ENCODE measurements at regions not wholly inside any gene's neighbourhood (a gene's known extent, or its start where the extent isn't known, plus 50 kb on each side); places are given as distances from the start of the nearest gene placed in this dataset.
"Not testable (repeated sequence)": the region's sequence is repeated elsewhere in the genome, so short reads cannot be mapped to it uniquely, and the experiment has no call there.

DNA sequence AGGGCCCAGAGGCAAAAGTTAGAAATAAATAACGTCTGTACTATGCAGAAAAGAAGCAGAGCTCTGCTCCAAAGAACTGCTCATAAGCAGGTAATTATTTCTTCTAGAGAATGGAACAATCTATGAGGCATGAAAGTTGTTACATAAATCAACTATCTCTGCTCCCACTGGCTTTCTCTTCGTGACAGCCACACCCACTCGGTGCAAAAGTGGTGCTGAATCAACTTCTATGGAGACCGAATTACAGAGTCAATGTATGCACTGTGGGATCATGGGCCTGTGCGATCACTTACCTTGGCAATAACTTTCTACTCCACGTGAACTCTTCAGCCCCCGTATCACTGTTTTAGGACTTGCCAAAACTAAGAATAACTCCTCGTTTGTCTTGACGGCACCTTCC lies 99.4 kb upstream of the ATXN3L start:
- DNase-seq: no peak

DNA sequence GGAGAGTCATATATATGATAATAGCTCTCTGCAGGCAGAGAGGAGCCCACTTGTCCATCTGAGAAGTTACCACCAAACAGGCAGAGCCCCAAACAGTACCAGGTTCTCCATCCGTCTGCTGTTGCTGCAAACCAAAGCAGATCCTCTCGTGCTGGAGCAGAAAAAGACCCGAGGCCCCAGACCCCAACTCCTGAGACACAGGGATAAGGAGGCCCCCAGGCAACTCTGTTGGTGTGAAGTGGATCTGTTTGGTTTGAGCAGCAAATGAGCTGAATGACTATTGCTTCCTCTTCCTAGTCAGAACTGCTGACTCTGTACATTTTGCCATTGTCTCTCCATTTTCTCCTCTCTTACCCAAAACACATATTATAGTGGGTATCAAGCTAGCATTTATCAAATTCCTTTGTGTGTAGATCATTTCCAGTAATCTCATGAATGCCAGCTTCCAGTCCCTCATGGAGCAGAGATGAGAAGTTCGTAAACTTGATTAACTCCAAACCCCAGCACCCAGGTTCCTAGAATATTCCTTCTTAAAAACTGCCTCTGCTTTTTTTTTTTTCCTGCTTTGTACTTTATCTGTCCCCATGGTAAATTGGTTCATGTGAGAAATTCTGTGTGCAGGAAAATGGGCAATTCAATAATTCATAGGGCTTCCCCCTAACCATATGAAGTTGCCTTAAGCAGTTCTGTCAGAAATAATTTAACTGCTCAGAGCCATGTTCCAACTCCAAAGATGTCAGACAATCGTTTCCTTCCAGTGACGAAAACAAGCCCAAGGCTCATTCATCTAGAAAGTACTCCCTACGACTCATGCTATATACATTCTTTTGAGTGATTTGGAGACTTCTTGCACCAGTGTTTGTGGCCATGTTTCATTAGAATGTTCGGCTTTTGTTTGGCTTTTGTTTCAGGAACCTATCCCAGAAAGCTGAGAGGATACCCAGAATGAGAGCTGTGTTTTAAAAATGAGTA lies 98.6 kb upstream of the ATXN3L start:
- no peak for DNase-seq

DNA sequence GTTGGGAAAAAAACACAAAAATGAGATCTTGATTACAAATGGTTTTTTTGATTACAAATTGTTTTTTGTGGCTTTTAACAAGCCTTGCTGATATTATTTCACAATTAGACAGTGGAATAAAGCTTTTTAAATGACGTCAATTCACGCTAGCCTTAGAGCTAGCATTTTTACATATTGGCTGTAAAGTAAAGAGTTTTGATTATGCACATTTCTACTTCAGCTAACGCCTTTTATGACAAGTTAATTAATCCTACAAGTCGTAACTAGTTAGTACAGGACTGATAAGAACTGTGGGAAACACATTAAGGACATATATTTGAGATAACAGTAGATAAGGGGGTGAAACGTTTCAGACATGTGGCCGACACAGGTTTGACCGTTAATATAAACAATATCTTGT lies 95.7 kb upstream of the ATXN3L start:
- no peak for DNase-seq

DNA sequence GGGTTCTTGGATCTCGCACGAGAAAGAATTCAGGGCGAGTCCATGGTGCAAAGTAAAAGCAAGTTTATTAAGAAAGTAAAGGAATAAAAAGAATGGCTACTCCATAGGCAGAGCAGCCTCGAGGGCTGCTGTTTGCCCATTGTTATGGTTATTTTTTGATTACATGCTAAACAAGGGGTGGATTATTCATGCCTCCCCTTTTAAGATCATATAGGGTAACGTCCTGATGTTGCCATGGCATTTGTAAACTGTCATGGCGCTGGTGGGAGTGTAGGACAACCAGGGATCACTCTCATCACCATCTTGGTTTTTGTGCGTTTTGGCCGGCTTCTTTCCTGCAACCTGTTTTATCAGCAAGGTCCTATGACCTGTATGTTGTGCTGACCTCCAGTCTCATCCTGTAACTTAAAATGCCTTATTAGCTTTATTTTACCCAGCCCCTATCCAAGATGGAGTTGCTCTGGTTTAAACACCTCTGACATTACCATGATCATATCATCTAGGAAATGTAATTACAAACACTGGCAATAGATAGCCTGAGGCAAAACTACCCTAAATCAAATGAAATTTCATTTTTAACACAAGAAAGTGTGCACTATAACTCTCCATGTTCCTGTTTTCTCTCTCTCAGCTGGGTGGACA lies 94.3 kb upstream of the ATXN3L start:
- DNase-seq: no peak

DNA sequence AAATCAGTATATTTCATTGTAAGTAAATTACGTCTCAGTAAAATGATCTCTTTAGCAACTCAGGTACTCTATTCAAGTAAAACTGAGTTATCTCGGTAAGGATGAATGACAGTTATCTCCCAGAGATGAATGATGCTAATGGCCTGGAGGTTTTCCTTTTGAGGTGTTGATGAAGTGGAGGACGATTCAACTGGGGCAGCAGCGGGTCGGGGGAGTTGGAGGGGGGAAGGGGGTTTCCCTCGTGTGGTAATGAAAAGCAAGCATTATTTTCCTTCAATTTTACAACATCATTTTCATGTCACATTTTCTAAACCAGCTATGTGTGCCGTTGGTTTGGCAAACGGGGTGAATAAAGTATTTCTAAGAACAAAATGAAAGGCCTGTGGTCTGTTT lies 92.4 kb upstream of the ATXN3L start:
- DNase-seq: no peak

DNA sequence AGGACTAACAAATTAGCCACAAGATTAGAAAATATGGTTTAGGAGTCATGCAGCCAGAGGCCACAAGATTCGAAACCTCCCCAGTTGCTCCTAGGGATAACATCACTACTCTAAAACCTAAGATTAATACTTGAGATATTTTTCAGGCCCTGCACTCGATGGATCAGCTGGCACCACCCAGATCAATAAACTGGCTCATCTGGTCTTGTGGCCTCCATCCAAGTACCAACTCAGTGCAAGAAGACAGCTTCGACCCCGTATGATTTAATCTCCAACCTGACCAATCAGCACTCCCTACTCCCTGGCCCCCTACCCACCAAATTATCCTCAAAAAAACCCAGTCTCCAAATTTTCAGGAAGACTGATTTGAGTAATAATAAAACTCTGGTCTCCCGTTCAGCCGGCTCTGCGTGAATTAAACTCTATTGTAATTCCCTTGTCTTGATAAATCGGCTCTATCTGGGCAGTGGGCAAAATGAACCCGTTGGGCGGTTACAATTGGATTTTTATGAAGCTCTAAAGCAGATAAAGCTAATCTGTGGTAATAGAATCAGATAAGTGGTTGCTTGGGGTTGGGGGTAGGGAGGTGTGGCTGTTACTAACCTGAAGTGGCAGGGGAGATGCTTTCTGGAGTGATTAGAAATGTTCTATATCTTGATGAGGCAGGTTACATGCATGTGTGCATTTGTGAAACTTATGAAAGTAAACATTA lies 91.8 kb upstream of the ATXN3L start:
- no peak for DNase-seq

DNA sequence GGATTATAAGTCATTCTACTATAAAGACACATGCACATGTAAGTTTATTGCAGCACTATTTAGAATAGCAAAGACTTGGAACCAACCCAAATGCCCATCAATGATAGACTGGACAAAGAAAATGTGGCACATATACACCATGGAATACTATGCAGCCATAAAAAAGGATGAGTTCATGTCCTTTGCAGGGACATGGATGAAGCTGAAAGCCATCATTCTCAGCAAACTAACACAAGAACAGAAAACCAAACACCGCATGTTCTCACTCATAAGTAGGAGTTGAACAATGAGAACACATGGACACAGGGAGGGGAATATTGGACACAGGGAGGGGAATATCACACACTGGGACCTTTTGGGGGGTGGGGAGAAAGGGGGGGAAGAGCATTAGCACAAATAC lies 88.7 kb upstream of the ATXN3L start:
- DNase-seq: not testable (repeated sequence)

DNA sequence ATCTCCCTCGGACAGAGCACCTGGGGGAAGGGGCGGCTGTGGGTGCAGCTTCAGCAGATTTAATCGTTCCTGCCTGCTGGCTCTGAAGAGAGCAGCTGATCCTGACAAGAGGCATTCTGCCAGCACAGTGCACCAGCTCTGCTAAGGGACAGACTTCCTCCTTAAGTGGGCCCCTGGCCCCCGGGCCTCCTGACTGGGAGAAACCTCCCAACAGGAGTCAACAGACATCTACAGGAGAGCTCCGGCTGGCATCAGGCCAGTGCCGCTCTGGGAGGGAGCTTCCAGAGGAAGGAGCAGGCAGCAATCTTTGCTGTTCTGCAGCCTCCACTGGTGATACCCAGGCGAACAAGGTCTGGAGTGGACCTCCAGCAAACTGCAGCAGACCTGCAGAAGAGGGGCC lies 84.9 kb upstream of the ATXN3L start:
- not testable (repeated sequence) for DNase-seq

DNA sequence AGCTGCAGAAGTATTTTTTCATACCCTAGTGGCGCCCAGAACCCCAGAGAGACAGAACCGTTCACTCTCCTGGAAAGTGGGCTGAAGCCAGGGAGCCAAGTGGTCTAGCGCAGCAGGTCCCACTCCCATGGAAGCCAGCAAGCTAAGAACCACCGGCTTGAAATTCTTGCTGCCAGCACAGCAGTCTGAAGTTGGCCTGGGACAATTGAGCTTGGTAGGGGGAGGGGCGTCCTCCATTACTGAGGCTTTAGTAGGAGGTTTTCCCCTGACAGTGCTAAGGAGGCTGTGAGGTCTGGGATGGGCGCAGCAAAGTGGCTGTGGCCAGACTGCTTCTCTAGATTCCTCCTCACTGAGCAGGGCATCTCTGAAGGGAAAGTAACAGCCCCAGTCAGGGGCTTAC lies 84.5 kb upstream of the ATXN3L start:
- DNase-seq: no peak

DNA sequence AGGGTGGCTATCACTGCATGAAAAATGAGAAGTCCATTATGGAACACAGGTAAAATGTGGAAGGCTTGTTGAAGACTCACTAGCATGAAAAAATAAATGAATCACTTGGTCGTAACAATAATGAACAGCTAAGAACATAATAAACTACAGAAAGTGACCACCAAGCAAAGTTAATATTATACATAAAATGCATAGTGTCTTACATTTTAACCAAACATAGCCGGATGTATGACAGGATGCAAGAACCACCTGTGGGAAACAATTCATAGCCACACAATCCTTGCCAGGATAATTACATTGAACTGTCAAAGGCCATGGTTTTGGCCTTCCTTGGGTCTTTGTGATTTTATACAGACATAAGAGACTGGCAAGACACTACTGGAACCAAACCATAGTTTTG lies 81.9 kb upstream of the ATXN3L start:
- no peak for DNase-seq

DNA sequence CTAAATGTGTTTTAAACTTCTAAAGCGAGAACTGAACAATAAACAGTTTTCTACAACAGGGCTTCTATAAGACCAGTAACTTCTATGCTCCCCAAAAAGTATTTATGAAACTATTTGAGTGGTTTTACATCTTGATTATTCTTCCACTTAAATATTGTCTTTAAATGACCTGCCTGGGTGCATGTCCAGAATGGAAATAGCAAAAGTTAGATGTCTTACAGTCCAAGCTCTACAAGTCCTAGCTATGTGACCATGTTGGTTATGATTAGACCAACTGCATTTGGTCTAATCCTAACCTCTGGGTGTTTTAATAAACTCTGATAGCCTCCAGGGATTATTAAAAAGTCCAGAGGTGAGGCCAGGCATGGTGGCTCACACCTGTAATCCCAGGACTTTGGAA lies 79.0 kb upstream of the ATXN3L start:
- DNase-seq: no peak

DNA sequence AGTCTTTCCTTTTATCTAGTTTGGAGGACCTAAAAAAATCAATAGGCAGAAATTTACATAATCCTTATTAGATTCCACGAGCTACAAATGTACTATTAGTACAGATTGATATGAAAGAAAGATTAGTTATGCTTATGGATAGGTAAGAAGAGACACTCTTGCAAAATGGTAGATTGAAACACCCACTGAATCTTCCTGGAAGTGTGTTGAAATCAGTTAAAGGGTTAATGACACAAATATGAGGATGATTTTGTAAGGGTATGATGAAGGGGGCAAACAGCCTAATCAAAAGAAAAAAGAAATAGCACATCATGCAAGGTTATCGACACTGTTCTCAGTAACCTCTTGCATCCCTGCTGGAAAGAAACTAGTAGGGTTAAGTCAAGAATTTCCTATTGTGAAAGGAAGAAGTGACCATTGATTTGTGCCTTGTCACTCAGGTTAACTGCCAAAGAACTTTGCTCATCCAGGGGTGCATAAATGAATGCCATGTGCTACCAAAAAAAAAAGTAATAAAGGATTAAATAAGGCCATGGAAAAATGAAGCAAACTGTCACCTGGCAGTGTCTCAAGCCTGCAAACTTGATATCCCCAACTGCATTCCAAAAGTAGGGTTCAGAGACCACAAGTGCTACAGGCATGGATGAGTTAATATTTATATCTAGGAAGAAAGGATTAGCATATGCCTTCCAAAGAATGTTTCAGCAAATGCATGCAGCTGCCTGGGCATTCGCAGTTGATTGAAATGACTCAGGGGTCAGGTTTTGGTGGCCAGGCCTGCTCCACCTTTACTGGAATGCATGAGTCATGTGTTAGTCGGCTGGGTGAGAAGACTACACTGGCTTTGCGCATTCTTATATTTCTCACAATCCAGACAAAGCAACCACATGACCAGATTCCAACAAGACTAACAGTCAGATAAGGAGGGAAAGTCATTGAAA lies 78.3 kb upstream of the ATXN3L start:
- DNase-seq: no peak

DNA sequence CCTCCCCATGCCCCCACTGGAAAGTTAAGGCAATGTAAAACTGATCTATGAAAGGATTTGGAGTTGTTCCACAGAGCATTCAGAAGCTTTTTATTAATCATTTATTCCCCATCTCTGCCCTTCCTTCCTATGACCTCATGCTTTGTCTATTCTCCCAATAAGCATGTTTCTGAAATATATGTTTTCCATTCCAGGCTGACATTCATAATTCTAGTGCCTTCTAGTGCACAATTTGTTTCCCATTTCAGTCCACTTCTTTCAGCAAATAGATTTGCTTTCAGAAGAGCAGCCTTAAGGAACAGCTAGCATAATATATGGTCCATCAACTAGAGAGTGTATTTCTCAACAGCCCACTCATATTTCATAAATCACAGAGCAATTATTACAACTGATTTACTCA lies 77.1 kb upstream of the ATXN3L start:
- DNase-seq: no peak

DNA sequence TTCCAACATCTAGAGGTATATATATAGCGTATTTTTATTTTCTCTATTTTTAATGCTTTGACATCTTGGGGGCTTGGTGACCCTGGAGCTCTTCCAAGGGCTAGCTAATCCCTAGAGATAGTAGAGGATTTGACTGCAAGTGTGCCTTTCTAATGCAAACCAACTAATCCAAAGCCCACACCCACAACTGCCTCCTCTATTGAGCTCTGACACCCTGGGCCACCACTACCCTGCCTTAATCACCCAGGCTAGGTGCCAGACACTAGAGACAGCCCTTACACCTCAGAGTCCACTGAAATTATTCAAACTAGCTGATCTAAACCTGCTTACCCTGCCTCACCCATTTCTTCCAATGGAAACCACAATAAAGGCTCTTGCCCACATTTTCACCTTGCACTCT lies 69.6 kb upstream of the ATXN3L start:
- no peak for DNase-seq

DNA sequence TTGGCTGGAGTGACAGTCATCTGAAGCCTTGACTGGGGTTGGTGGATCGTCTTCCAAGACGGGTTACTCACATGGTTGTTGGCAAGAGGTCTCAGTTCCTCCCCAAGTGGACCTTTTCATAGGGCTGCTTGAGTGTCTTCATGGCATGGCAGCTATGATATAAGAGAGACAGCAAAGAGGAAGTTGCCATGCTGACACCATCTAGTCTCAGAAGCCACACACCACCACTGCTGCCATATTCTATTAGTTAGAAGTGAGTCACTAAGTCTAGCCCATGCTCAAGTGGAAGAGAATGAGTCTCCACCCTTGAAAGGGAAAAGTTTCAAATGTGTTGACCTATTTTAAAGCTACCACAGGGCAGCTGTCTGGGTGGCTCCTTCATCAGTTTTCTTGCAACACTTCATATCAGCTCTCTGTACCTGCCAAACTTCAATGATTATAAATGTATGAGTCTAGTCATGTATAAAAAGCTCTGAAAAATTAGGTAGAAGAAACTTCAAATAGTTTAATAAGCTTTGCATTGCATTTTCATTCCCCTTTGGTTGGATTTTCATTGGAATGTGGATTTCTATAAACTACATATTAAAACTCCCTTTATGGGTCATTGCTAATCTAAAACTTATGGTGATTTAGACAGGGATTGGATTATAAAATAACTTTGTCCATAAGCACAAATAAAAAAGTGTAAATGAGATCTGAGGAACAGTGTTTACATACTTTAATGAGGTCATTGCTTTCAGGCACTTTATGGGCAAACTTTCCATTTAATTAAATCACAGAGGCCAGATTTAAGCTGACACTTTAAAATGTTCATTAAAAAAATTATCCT lies 68.0 kb upstream of the ATXN3L start:
- no peak for DNase-seq

DNA sequence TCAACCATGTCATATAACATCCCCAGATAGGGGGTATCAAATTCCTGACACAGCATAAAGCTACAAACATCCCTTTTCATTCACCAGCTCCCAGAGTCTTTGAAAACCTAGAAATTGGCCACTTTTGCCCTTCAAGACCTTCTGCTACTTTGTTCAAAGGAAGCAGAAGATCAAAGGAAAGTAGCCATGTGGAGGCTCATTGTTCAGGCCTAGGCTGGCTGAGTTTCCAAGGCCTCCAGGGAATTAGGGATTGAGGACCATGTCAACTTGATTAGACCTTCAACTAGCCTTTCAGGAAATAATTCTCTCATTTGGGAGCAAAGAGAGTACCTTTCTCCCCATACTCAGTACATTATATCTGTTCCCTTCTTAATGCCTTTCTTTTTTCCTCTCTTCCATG lies 66.8 kb upstream of the ATXN3L start:
- DNase-seq: no peak

DNA sequence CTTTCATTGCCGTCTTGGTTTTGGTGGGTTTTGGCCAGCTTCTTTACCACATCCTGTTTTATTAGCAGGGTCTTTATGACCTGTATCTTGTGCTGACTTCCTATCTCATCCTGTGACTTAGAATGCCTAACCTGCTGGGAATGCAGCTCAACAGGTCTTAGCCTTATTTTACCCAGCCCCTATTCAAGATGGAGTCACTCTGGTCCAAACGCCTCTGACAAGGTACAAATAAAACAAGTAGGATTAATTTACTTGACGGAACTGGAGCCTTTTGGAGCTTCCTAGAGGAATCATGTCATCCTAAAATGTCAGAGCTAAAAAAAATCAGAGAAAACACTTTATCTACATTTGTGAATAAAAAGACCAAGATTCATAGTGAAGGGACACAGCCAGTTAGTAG lies 66.2 kb upstream of the ATXN3L start:
- DNase-seq: no peak

DNA sequence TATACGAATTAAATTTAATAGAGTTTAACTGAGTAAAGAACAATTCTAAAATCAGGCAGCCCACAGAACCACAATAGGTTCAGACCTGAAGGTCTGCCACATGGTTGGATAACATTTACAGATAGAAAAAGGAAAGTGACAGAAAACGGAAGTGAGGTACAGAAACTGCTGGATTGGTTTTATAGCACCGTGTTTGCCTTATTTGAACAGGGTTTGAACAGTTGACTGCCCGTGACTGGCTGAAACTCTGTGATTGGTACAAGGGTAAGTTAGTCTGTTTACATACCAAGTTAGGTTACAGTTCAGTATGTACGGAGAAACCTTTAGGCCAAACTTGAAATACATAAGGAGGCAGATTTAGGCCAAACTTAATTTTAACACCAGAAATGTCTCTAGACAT lies 64.1 kb upstream of the ATXN3L start:
- DNase-seq: no peak

DNA sequence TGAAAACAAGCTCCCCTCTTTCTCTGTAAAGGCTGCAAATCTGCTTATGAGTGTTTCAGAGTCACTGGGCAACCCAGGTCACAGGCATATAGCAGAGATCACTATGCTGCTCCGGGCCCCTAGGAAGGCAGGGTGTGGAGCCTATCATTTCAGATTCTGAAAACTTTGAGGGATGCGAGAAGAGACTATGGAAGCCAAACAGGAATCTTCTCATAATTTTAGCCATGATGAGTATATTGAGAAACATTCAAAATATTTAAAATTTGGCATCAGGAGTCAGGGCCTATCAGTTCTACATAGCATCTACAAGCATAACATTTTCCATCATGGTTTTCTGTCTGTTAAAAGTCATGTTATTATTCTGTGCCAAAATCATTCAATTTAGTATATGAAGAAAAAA lies 61.7 kb upstream of the ATXN3L start:
- DNase-seq: no peak

DNA sequence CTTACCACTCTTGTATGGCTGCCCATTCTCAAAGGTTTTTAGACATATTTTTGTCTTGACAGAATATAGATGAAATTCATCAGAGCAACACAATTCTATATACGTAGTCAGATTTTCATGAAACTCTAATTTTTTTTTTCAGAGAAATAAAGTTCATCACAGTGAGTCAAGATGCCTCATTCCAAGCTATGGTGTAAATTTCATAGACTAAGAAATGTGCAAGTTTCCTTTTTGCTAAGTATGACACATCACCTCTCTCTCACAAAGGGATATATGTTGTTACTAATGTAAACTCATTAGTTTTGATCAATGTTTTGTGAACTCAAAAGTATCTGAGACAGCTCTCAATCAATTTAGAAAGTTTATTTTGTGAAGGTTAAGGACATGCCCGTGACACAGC lies 60.4 kb upstream of the ATXN3L start:
- no peak for DNase-seq
